Effector memory CD4-positive, alpha-beta T cell (primary cell): ENCODE measurements at regions not wholly inside any gene's neighbourhood (a gene's known extent, or its start where the extent isn't known, plus 50 kb on each side); places are given as distances from the start of the nearest gene placed in this dataset.

Experiments used
- DNase-seq, 3 donors: peaks; one replicate each; pipeline ENCODE4 v3.0.0-alpha.2; 2020
- H3K27ac ChIP-seq: 2 replicates; pipeline ENCODE4 v1.7.0; 2013; ENCODE audit warnings: mild to moderate bottlenecking, low read length, moderate library complexity; ENCODE audit not compliant: insufficient read depth, poor library complexity, severe bottlenecking
- H3K27me3 ChIP-seq: replicated peaks from 2 replicates; pipeline ENCODE4 v1.7.0; 2013; ENCODE audit warnings: mild to moderate bottlenecking, low read length; ENCODE audit not compliant: insufficient read depth, control insufficient read depth, poor library complexity, severe bottlenecking
- H3K36me3 ChIP-seq: 2 replicates; pipeline ENCODE4 v1.7.0; 2013; ENCODE audit warnings: mild to moderate bottlenecking, low read length, moderate library complexity; ENCODE audit not compliant: control insufficient read depth, insufficient read depth
- H3K4me1 ChIP-seq: 2 replicates; pipeline ENCODE4 v1.7.0; 2013; ENCODE audit warnings: low read length, mild to moderate bottlenecking; ENCODE audit not compliant: control insufficient read depth, insufficient read depth, poor library complexity, severe bottlenecking
- H3K4me3 ChIP-seq: 2 replicates; pipeline ENCODE4 v1.7.0; 2013; ENCODE audit warnings: low read length, low read depth, mild to moderate bottlenecking; ENCODE audit not compliant: insufficient read depth, poor library complexity, severe bottlenecking
- H3K9me3 ChIP-seq: 2 replicates; pipeline ENCODE4 v1.7.0; 2013; ENCODE audit warnings: mild to moderate bottlenecking, low read length, moderate library complexity; ENCODE audit not compliant: control insufficient read depth

GRCh38 chr2:81303321-81303720 lies 998.8 kb upstream of the LRRTM1 start:
- H3K4me1 ChIP-seq = no peaks in the 10 kb centered on the region
- DNase-seq = no peak
- no peaks in the 10 kb centered on the region for H3K36me3 ChIP-seq
- no peak overlapping the region for H3K4me3 ChIP-seq
- H3K9me3 ChIP-seq = no peaks in the 10 kb centered on the region
- no peak overlapping the region for H3K27ac ChIP-seq
- H3K27me3 ChIP-seq = no peaks in the 10 kb centered on the region

GRCh38 chr2:81299841-81300240 lies 995.3 kb upstream of the LRRTM1 start:
- Histone ChIP-seq H3K27me3 (no peaks in the 10 kb centered on the region), H3K36me3 (no peaks in the 10 kb centered on the region), H3K4me3 (no peak overlapping the region), H3K4me1 (no peaks in the 10 kb centered on the region), H3K27ac (no peak overlapping the region), H3K9me3 (no peaks in the 10 kb centered on the region)
- no peak for DNase-seq

GRCh38 chr2:81290846-81291245 lies 986.3 kb upstream of the LRRTM1 start:
- no peaks in the 10 kb centered on the region for H3K4me1 ChIP-seq
- H3K27me3 ChIP-seq = no peaks in the 10 kb centered on the region
- no peak for DNase-seq
- no peaks in the 10 kb centered on the region for H3K36me3 ChIP-seq
- H3K27ac ChIP-seq = no peak overlapping the region
- H3K4me3 ChIP-seq = no peak overlapping the region
- no peaks in the 10 kb centered on the region for H3K9me3 ChIP-seq

- Histone ChIP-seq H3K4me1 (no peaks in the 10 kb centered on the region), H3K27me3 (no peaks in the 10 kb centered on the region), H3K27ac (no peak overlapping the region), H3K4me3 (no peak overlapping the region), H3K36me3 (no peaks in the 10 kb centered on the region), H3K9me3 (no peaks in the 10 kb centered on the region)
- DNase-seq = no peak
Observed at GRCh38 chr2:81283081-81283480, 978.5 kb upstream of the LRRTM1 start.

- no peaks in the 10 kb centered on the region for H3K9me3 ChIP-seq
Observed at GRCh38 chr2:81282151-81282769, 977.7 kb upstream of the LRRTM1 start.

GRCh38 chr2:81276595-81276994 lies 972.0 kb upstream of the LRRTM1 start:
- no peaks in the 10 kb centered on the region for H3K36me3 ChIP-seq
- H3K4me3 ChIP-seq = no peak overlapping the region
- no peaks in the 10 kb centered on the region for H3K4me1 ChIP-seq
- no peaks in the 10 kb centered on the region for H3K27me3 ChIP-seq
- DNase-seq = no peak
- H3K9me3 ChIP-seq = no peaks in the 10 kb centered on the region
- H3K27ac ChIP-seq = no peak overlapping the region

More at GRCh38 chr2:81282151-81282769, 977.7 kb upstream of the LRRTM1 start:
- Histone ChIP-seq H3K4me3 (no peak overlapping the region), H3K4me1 (no peaks in the 10 kb centered on the region), H3K36me3 (no peaks in the 10 kb centered on the region), H3K27me3 (no peaks in the 10 kb centered on the region), H3K27ac (no peak overlapping the region)
- DNase-seq = no peak

GRCh38 chr2:81266106-81266505 lies 961.6 kb upstream of the LRRTM1 start:
- no peaks in the 10 kb centered on the region for H3K9me3 ChIP-seq
- no peaks in the 10 kb centered on the region for H3K4me1 ChIP-seq
- no peaks in the 10 kb centered on the region for H3K36me3 ChIP-seq
- DNase-seq = no peak
- H3K4me3 ChIP-seq = no peak overlapping the region
- no peaks in the 10 kb centered on the region for H3K27me3 ChIP-seq
- no peak overlapping the region for H3K27ac ChIP-seq

- DNase-seq = no peak
- H3K4me3 ChIP-seq = no peak overlapping the region
- no peaks in the 10 kb centered on the region for H3K27me3 ChIP-seq
- H3K4me1 ChIP-seq = no peaks in the 10 kb centered on the region
- H3K36me3 ChIP-seq = no peaks in the 10 kb centered on the region
- H3K9me3 ChIP-seq = no peaks in the 10 kb centered on the region
- H3K27ac ChIP-seq = no peak overlapping the region
Observed at GRCh38 chr2:81263989-81264388, 959.4 kb upstream of the LRRTM1 start.

- Histone ChIP-seq H3K9me3 (no peaks in the 10 kb centered on the region), H3K4me3 (no peak overlapping the region), H3K27ac (no peak overlapping the region), H3K4me1 (no peaks in the 10 kb centered on the region), H3K27me3 (no peaks in the 10 kb centered on the region), H3K36me3 (no peaks in the 10 kb centered on the region)
- DNase-seq = no peak
Observed at GRCh38 chr2:81260320-81260719, 955.8 kb upstream of the LRRTM1 start.

- Histone ChIP-seq H3K27ac (no peak overlapping the region), H3K9me3 (no peaks in the 10 kb centered on the region), H3K27me3 (no peaks in the 10 kb centered on the region), H3K4me1 (no peaks in the 10 kb centered on the region), H3K4me3 (no peak overlapping the region), H3K36me3 (no peaks in the 10 kb centered on the region)
- no peak for DNase-seq
Observed at GRCh38 chr2:81250270-81250669, 945.7 kb upstream of the LRRTM1 start.
